HEK293 (cell line): ENCODE measurements at regions not wholly inside any gene's neighbourhood (a gene's known extent, or its start where the extent isn't known, plus 50 kb on each side); places are given as distances from the start of the nearest gene placed in this dataset.

ENCODE experiments used
- CTCF ChIP-seq: fragments of 450-650 bp; formaldehyde crosslinking; IDR thresholded peaks from 2 replicates; pipeline ENCODE4 v1.5.1; 2016; ENCODE audit warnings: missing biosample characterization, missing genetic modification characterization
- PBX3 ChIP-seq: sonication (generic); formaldehyde crosslinking; IDR thresholded peaks from 2 replicates; pipeline ENCODE4 v1.8.1; 2022; ENCODE audit warnings: mild to moderate bottlenecking, moderate library complexity, missing genetic modification reagents
- REST ChIP-seq: fragments of 450-650 bp; formaldehyde crosslinking; IDR thresholded peaks from 2 replicates; pipeline ENCODE4 v1.5.1; 2016; ENCODE audit warnings: missing biosample characterization, missing genetic modification characterization
- ZNF248 ChIP-seq: fragments of 450-650 bp; formaldehyde crosslinking; IDR thresholded peaks from 2 replicates; pipeline ENCODE4 v1.5.1; 2017; ENCODE audit warnings: missing biosample characterization, missing genetic modification characterization
- ZNF341 ChIP-seq: fragments of 450-650 bp; formaldehyde crosslinking; IDR thresholded peaks from 2 replicates; pipeline ENCODE4; 2016; ENCODE audit warnings: low read depth, missing biosample characterization, missing genetic modification characterization
- ZNF366 ChIP-seq: fragments of 450-650 bp; formaldehyde crosslinking; conservative IDR thresholded peaks from 2 replicates; pipeline ENCODE4 v1.5.1; 2016; ENCODE audit warnings: missing biosample characterization, missing genetic modification characterization
- ZNF610 ChIP-seq: fragments of 450-650 bp; formaldehyde crosslinking; IDR thresholded peaks from 2 replicates; pipeline ENCODE4 v1.5.1; 2016; ENCODE audit warnings: missing biosample characterization, missing genetic modification characterization, borderline replicate concordance
- ZNF629 ChIP-seq: fragments of 450-650 bp; formaldehyde crosslinking; IDR thresholded peaks from 2 replicates; pipeline ENCODE4 v1.5.1; 2017; ENCODE audit warnings: missing biosample characterization, missing genetic modification characterization
- ZNF707 ChIP-seq: fragments of 450-650 bp; formaldehyde crosslinking; IDR thresholded peaks from 2 replicates; pipeline ENCODE4 v1.5.1; 2016; ENCODE audit warnings: missing biosample characterization, missing genetic modification characterization
- TF ChIP-seq, protein P1 (sequence below): fragments of 450-650 bp; formaldehyde crosslinking; IDR thresholded peaks from 2 replicates; pipeline ENCODE4 v1.5.1; 2016; ENCODE audit warnings: missing biosample characterization, missing genetic modification characterization
- TF ChIP-seq, protein P2 (sequence below): fragments of 450-650 bp; formaldehyde crosslinking; IDR thresholded peaks from 2 replicates; pipeline ENCODE4 v1.5.1; 2016; ENCODE audit warnings: missing biosample characterization, missing genetic modification characterization

- TF ChIP-seq CTCF (tag by site-specific recombination) (no peak), ZNF366 (no peak), ZNF610 (tag by site-specific recombination) (no peak), ZNF341 (tag by site-specific recombination) (no peak), PBX3 (CRISPR knock-in tag) (no peak), ZNF629 (no peak), ZNF248 (no peak), ZNF707 (tag by site-specific recombination) (no peak), REST (tag by site-specific recombination) (no peak)
- TF ChIP-seq, protein P1, sequence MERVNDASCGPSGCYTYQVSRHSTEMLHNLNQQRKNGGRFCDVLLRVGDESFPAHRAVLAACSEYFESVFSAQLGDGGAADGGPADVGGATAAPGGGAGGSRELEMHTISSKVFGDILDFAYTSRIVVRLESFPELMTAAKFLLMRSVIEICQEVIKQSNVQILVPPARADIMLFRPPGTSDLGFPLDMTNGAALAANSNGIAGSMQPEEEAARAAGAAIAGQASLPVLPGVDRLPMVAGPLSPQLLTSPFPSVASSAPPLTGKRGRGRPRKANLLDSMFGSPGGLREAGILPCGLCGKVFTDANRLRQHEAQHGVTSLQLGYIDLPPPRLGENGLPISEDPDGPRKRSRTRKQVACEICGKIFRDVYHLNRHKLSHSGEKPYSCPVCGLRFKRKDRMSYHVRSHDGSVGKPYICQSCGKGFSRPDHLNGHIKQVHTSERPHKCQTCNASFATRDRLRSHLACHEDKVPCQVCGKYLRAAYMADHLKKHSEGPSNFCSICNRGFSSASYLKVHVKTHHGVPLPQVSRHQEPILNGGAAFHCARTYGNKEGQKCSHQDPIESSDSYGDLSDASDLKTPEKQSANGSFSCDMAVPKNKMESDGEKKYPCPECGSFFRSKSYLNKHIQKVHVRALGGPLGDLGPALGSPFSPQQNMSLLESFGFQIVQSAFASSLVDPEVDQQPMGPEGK: no peak
- TF ChIP-seq, protein P2, sequence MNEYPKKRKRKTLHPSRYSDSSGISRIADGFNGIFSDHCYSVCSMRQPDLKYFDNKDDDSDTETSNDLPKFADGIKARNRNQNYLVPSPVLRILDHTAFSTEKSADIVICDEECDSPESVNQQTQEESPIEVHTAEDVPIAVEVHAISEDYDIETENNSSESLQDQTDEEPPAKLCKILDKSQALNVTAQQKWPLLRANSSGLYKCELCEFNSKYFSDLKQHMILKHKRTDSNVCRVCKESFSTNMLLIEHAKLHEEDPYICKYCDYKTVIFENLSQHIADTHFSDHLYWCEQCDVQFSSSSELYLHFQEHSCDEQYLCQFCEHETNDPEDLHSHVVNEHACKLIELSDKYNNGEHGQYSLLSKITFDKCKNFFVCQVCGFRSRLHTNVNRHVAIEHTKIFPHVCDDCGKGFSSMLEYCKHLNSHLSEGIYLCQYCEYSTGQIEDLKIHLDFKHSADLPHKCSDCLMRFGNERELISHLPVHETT (tag by site-specific recombination): no peak
Measured at GRCh38 chr6:16925461-16925860, 164.2 kb upstream of the ATXN1 start.
